ENCODE measurements at regions not wholly inside any gene's neighbourhood (a gene's known extent, or its start where the extent isn't known, plus 50 kb on each side); places are given as distances from the start of the nearest gene placed in this dataset.

DNA sequence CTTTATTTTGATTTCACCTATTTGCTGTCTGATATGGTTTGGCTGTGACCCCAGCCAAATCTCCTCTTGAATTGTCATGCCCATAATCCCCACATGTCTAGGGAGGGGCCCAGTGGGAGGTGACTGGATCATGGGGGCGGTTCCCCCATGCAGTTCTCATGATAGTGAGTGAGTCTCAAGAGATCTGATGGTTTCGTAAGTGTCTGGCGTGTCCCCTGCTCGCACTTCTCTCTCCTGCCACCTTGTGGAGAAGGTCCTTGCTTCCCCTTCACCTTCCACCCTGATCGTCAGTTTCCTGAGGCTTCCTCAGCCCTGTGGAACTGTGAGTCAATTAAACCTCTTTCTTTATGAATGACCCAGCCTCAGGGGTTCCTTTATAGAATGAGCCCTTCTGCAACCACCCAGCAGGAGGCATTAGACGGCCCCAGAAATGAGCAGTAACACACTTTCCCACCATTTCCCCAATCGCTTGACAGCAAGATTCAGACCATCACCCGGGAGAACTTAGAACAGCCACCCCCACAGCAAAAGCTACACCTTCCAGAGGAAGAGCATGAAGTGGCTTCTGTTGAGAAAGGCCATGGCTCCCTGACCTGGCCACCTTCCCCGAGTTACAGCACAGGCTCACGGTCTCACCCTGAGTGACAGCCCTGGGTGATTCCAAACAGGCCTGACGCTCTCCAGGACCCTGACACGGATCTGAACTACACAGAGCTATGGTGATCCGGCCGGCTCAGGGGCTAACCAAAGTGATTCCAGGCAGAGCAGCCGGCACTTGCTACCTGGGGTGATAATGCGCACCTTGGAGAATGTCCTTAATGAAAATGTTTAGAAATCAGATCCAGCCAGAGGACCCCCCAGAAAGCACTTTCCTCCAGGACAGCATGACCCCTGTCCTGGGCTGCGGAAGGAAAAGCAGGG, 131.2 kb upstream of the CDH4 start:
- WGBS, 3 donors = 34 to 49% (median 44%) methylated on average over 17 of the region's 17 CpGs
- no peak overlapping the region for H3K27ac ChIP-seq
- no peak overlapping the region for H3K4me3 ChIP-seq
- H3K4me1 ChIP-seq (ENCODE audit: insufficient read depth) = no peaks in the 10 kb centered on the region
- H3K9me3 ChIP-seq = no peaks in the 10 kb centered on the region
- TF ChIP-seq EP300 (IDR thresholded peaks at IDR 0.05) (no peak), POLR2A (IDR thresholded peaks at IDR 0.05) (no peak)
- TF ChIP-seq, protein P1, sequence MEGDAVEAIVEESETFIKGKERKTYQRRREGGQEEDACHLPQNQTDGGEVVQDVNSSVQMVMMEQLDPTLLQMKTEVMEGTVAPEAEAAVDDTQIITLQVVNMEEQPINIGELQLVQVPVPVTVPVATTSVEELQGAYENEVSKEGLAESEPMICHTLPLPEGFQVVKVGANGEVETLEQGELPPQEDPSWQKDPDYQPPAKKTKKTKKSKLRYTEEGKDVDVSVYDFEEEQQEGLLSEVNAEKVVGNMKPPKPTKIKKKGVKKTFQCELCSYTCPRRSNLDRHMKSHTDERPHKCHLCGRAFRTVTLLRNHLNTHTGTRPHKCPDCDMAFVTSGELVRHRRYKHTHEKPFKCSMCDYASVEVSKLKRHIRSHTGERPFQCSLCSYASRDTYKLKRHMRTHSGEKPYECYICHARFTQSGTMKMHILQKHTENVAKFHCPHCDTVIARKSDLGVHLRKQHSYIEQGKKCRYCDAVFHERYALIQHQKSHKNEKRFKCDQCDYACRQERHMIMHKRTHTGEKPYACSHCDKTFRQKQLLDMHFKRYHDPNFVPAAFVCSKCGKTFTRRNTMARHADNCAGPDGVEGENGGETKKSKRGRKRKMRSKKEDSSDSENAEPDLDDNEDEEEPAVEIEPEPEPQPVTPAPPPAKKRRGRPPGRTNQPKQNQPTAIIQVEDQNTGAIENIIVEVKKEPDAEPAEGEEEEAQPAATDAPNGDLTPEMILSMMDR (IDR thresholded peaks at IDR 0.05) = no peak
- H3K36me3 ChIP-seq = no peaks in the 10 kb centered on the region
- no peaks in the 10 kb centered on the region for H3K27me3 ChIP-seq
- intact Hi-C loops (cut with DNase I) = no loop called here
- no peak for DNase-seq

DNA sequence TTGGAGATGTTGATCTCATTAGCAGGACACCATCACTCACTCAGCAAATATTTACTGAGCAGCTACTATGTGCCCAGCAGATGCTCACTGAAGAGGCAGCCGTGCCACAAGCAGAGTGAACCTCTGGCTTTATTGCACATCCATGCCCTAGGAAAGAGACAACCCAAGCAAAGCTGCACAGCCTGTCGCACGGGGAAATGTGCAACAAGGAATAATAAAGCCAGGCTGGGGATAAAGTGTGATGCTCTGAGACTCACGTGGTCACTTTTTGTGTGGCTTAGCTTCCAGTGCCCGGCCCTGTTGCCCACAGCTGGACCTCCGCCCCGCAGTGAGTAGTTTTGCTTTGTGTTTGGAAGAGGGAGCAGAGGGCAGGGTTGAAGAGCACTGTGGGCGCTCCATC, 130.4 kb upstream of the CDH4 start:
- WGBS, 3 donors = 86 to 93% (median 93%) methylated on average over 8 of the region's 8 CpGs
- no peak overlapping the region for H3K4me3 ChIP-seq
- no peaks in the 10 kb centered on the region for H3K36me3 ChIP-seq
- TF ChIP-seq EP300 (IDR thresholded peaks at IDR 0.05) = no peak
- TF ChIP-seq, protein P1 (IDR thresholded peaks at IDR 0.05) = no peak
- TF ChIP-seq POLR2A (IDR thresholded peaks at IDR 0.05) = no peak
- H3K27ac ChIP-seq = no peak overlapping the region
- no peak for DNase-seq
- H3K4me1 ChIP-seq (ENCODE audit: insufficient read depth) = no peaks in the 10 kb centered on the region
- no peaks in the 10 kb centered on the region for H3K27me3 ChIP-seq
- intact Hi-C loops (cut with DNase I) = no loop called here
- H3K9me3 ChIP-seq = no peaks in the 10 kb centered on the region

DNA sequence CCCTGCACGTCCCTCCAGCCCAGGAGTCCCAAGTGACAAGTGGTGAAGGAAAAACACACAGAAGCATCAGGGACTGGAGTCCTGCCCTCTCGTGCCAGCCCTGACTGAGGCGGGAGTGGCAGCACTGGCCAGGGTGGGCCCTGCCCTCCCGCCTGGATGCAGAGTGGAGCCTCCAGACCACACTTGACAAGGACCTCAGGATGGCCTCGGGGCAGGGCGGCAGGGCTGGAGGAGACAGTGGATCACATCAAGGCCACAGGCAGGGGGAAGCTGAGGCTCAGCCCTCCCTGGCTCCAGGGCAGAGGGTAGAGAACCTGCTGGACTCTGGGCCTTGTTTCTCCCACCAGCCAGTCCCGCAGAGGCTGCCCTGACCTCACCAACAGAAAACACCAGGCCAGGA, 128.8 kb upstream of the CDH4 start:
- no peak overlapping the region for H3K27ac ChIP-seq
- H3K4me3 ChIP-seq = no peak overlapping the region
- WGBS, 3 donors = 60 to 92% (median 72%) methylated on average over 7 of the region's 7 CpGs
- no peak for DNase-seq
- no peaks in the 10 kb centered on the region for H3K4me1 ChIP-seq (ENCODE audit: insufficient read depth)
- no peaks in the 10 kb centered on the region for H3K27me3 ChIP-seq
- H3K9me3 ChIP-seq = no peaks in the 10 kb centered on the region
- no peak for TF ChIP-seq POLR2A (IDR thresholded peaks at IDR 0.05)
- TF ChIP-seq, protein P1 (IDR thresholded peaks at IDR 0.05) = no peak
- no peak for TF ChIP-seq EP300 (IDR thresholded peaks at IDR 0.05)
- intact Hi-C loops (cut with DNase I) = no loop called here
- no peaks in the 10 kb centered on the region for H3K36me3 ChIP-seq

DNA sequence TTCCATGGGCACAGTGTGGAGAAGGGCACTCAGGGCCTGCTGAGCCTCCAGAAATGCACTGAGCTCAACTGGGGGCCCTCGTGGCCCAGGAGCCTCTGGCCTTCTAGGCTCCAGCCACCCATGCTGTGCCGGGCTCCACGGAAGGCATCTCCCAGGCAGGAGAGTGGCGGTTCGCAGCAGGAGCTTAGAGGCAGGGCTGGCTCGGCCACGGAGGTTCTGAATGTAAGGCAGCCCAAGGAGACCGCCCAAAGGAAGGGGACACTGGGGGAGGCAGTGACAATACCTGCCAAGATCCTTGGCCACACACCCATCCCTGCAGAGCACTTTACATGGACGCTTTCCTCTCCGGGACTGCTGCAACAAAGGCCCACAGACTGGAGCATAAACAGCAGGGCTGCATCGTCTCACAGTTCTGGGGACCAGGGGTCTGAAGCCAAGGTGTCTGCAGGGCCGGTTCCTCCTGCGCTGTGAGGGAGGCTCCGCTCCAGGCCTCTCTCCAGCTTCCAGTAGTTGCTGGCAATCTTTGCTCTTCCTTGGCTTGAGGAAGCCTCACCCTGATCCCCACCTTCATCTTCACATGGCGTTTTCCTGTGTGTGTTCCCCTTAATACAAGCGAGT, 128.2 kb upstream of the CDH4 start:
- H3K9me3 ChIP-seq = no peaks in the 10 kb centered on the region
- no peaks in the 10 kb centered on the region for H3K4me1 ChIP-seq (ENCODE audit: insufficient read depth)
- WGBS, 3 donors = 61 to 78% (median 74%) methylated on average over 15 to 16 of the region's 16 CpGs
- intact Hi-C loops (cut with DNase I) = no loop called here
- DNase-seq = no peak
- no peaks in the 10 kb centered on the region for H3K27me3 ChIP-seq
- H3K36me3 ChIP-seq = no peaks in the 10 kb centered on the region
- no peak overlapping the region for H3K27ac ChIP-seq
- no peak overlapping the region for H3K4me3 ChIP-seq
- TF ChIP-seq, protein P1 (IDR thresholded peaks at IDR 0.05) = no peak
